Esophagus (tissue), 2 donors: ENCODE measurements at regions not wholly inside any gene's neighbourhood (a gene's known extent, or its start where the extent isn't known, plus 50 kb on each side); places are given as distances from the start of the nearest gene placed in this dataset.

Experiments
- H3K27ac ChIP-seq, 2 donors: one replicate each; pipeline ENCODE4 v1.5.1; 2013; ENCODE audit warnings: low read depth in 2 of 2, mild to moderate bottlenecking in 2 of 2, inconsistent platforms in 1 of 2, low read length in 1 of 2, moderate library complexity in 1 of 2
- H3K27me3 ChIP-seq, 2 donors: one replicate each; pipeline ENCODE4 v1.6.1; 2013; ENCODE audit warnings: low read length in 2 of 2, control low read depth in 1 of 2, mild to moderate bottlenecking in 1 of 2; ENCODE audit not compliant: insufficient read depth in 2 of 2, control insufficient read depth in 1 of 2
- H3K36me3 ChIP-seq, 2 donors: one replicate each; pipeline ENCODE4 v1.6.1; 2013; ENCODE audit warnings: low read length in 1 of 2; ENCODE audit not compliant: control insufficient read depth in 2 of 2, insufficient read depth in 2 of 2
- H3K4me1 ChIP-seq, 2 donors: one replicate each; pipeline ENCODE4 v1.6.1; 2013; ENCODE audit warnings: low read length in 1 of 2; ENCODE audit not compliant: control insufficient read depth in 2 of 2, insufficient read depth in 2 of 2
- H3K4me3 ChIP-seq, 2 donors: one replicate each; pipeline ENCODE4 v1.5.1; 2013; ENCODE audit warnings: low read length in 2 of 2, mild to moderate bottlenecking in 2 of 2, low read depth in 1 of 2, moderate library complexity in 1 of 2
- H3K9me3 ChIP-seq, 2 donors: one replicate each; pipeline ENCODE4 v1.6.1; 2013; ENCODE audit warnings: mild to moderate bottlenecking in 2 of 2, low read depth in 1 of 2, low read length in 1 of 2, moderate library complexity in 1 of 2; ENCODE audit not compliant: control insufficient read depth in 2 of 2, insufficient read depth in 1 of 2
- WGBS, 2 donors: extraction: QIAGEN DNeasy Blood & Tissue Kit; methylation state at CpG; one replicate each; pipeline ENCODE4 v1.1.7; 2013; 5-methylcytosine and 5-hydroxymethylcytosine counted together
- donor health status: healthy with polysubstance abuse.
- donor health status: Bipolar disorder and iron deficiency.

DNA sequence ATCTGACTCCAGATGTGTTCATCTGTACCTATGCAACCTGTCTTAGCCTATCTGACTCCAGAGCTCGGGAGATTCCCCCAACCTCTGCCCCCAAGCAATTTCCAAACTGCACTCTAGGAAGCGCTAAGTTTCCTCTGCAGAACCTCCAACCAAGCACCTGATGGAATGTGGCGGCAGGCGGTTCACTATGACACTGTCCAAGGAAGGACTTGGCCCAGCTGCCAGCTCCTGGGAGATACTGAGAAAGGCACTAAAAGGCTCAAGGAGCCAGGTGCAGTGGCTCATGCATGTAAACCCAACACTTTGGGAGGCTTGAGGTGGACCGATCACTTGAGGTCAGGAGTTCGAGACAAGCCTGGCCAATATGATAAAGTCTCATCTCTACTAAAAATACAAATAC, 244.0 kb downstream of the BCL11B start:
- H3K36me3 ChIP-seq = no peaks in the 10 kb centered on the region
- peaks cover 3 to 4% of the 10 kb centered on the region in 2 donors for H3K4me1 ChIP-seq
- WGBS, 2 donors = 95 to 96% methylated on average over 6 of the region's 6 CpGs
- H3K27me3 ChIP-seq = no peaks in the 10 kb centered on the region
- no peak overlapping the region for H3K27ac ChIP-seq
- H3K4me3 ChIP-seq = no peak overlapping the region
- H3K9me3 ChIP-seq = no peaks in the 10 kb centered on the region

DNA sequence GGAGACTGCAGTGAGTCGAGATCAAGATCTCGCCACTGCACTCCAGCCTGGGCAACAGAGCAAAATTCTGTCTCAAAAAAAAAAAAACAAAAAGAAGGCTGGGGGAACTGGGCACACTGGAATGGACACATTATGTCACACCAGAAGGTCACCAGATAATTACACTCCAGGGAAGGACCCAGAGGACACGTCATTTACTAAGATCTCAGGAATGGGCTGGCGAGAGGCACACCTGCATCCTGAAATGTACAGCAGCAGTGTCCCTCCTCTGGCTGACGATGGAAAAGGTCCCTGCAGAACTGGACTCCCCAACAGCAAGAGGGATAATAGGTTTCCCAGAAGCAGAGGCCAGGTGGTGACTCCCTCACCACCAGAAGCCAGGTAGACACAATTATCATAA, 243.5 kb downstream of the BCL11B start:
- Histone ChIP-seq H3K36me3 (no peaks in the 10 kb centered on the region), H3K9me3 (no peaks in the 10 kb centered on the region), H3K4me3 (no peak overlapping the region), H3K27me3 (no peaks in the 10 kb centered on the region), H3K4me1 (peaks cover 3 to 4% of the 10 kb centered on the region in 2 donors), H3K27ac (no peak overlapping the region)
- WGBS, 2 donors = 87 to 92% methylated on average over 5 of the region's 5 CpGs

GRCh38 chr14:99029145-99029915, 242.7 kb downstream of the BCL11B start:
- Histone ChIP-seq H3K9me3 (no peaks in the 10 kb centered on the region), H3K4me3 (no peak overlapping the region)
- WGBS, 2 donors = 76 to 82% methylated on average over 14 of the region's 14 CpGs

GRCh38 chr14:99029916-99030305, 242.1 kb downstream of the BCL11B start:
- Histone ChIP-seq H3K4me3 (no peak overlapping the region), H3K9me3 (no peaks in the 10 kb centered on the region)
- 84 to 89% methylated on average over 5 of the region's 5 CpGs for WGBS, 2 donors

More at GRCh38 chr14:99029145-99029915, 242.7 kb downstream of the BCL11B start:
- no peaks in the 10 kb centered on the region for H3K36me3 ChIP-seq
- H3K4me1 ChIP-seq = no peaks in the 10 kb centered on the region
- H3K27ac ChIP-seq = no peak overlapping the region
- no peaks in the 10 kb centered on the region for H3K27me3 ChIP-seq

DNA sequence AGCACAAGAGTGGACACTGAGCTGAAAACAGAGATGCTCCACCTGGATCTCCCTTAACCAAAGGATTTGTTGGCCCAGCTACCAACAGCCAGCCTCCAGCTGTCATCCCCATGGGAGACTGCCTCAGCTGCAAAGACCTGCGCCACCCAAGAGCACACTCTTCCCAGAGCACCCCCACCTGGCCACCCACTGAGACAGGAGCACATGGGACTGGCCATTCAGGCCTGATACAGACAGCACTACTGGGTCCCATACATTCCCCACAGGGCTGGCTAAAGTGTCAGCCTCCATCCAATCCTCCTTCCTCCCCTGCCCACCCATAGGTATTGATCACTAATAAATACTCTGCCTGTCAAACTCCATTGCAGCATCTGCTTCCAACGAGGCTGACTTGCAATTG, 241.5 kb downstream of the BCL11B start:
- H3K4me1 ChIP-seq = peaks cover under 1 to 3% of the 10 kb centered on the region in 2 donors
- H3K27ac ChIP-seq = no peak overlapping the region
- no peaks in the 10 kb centered on the region for H3K9me3 ChIP-seq
- H3K27me3 ChIP-seq = no peaks in the 10 kb centered on the region
- 80 to 82% methylated on average over 2 of the region's 2 CpGs for WGBS, 2 donors
- H3K4me3 ChIP-seq = no peak overlapping the region
- H3K36me3 ChIP-seq = no peaks in the 10 kb centered on the region

More at GRCh38 chr14:99029916-99030305, 242.1 kb downstream of the BCL11B start:
- Histone ChIP-seq H3K27me3 (no peaks in the 10 kb centered on the region), H3K36me3 (no peaks in the 10 kb centered on the region), H3K27ac (no peak overlapping the region), H3K4me1 (peaks cover 0 to 3% of the 10 kb centered on the region in 2 donors)

DNA sequence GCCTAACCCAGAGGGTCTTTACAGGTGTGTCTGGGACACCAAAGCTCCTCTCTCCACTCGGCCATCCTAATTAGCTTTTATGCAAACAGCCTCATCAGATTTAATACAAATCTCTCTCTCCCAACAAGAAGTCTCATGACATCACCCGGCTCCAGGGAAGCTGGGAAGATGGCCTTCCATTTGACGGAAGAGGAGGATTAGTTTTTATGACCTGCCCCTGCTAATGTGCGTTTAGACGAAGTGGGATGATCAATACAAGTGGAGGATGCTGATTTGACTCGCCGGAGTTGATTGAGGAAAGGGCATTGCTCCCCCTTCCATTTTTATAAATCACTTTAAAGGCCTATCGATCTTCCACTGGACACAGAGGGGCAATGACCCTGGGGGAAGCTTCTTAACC, 239.2 kb downstream of the BCL11B start:
- no peak overlapping the region for H3K4me3 ChIP-seq
- H3K4me1 ChIP-seq = peaks cover 5 to 6% of the 10 kb centered on the region in 2 donors
- no peaks in the 10 kb centered on the region for H3K36me3 ChIP-seq
- no peak overlapping the region for H3K27ac ChIP-seq
- no peaks in the 10 kb centered on the region for H3K27me3 ChIP-seq
- 85 to 86% methylated on average over 8 of the region's 8 CpGs for WGBS, 2 donors
- H3K9me3 ChIP-seq = no peaks in the 10 kb centered on the region

- H3K27ac ChIP-seq = no peak overlapping the region
- WGBS, 2 donors = 85 to 87% methylated on average over 9 of the region's 9 CpGs
These were observed 238.0 kb downstream of the BCL11B start for GRCh38 chr14:99033951-99034350.

DNA sequence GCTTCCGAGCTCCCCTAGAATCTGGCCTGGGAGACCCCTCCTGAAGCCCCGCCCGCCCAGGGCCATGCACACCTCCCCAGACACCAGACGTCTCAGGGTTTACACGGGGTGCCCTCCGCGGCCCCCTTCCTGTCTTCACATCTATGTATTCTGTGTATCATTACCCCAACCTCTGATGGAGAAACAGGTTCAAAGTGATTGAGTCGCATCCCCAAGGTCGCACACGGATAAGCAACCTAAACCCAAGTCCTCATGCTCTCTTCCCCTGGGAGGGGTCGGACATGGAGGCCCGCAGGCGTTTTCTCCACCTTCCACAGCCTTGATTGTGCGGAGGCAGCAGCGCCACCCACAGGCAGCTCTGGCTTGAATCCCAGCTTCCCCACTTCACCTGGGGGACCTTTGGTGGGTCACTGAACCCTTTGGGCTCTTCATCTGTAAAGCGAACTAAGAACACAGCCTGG, 237.3 kb downstream of the BCL11B start:
- H3K27ac ChIP-seq = no peak overlapping the region

More at GRCh38 chr14:99033951-99034350, 238.0 kb downstream of the BCL11B start:
- H3K27me3 ChIP-seq = no peaks in the 10 kb centered on the region
- H3K4me3 ChIP-seq = no peak overlapping the region
- H3K4me1 ChIP-seq = peaks cover 5 to 6% of the 10 kb centered on the region in 2 donors
- no peaks in the 10 kb centered on the region for H3K36me3 ChIP-seq
- H3K9me3 ChIP-seq = no peaks in the 10 kb centered on the region

DNA sequence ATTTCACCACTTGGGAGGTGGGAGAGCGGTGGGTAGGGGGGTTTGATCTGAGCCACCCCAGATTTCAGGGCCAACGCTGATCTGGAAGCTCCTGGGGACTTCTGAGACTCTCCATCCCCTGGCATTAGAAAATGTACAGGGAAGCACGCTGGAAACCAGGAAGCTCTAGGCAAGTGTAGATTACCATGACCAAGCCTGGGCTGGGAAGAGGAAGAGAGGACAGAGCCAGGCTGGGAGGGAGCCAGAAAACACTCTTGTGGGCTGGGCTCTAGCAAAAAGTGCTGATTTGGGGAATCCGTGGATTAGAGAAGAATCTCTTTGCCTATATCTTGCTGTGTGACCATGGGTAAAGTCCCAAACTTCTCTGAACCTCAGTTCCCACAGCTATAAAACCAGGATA, 236.7 kb downstream of the BCL11B start:
- peak overlapping the region; percentile 51 to 74 for H3K27ac ChIP-seq
- H3K27me3 ChIP-seq = no peaks in the 10 kb centered on the region
- no peaks in the 10 kb centered on the region for H3K9me3 ChIP-seq
- no peaks in the 10 kb centered on the region for H3K36me3 ChIP-seq
- WGBS, 2 donors = 48 to 63% methylated on average over 4 of the region's 4 CpGs
- no peak overlapping the region for H3K4me3 ChIP-seq
- H3K4me1 ChIP-seq = peaks cover 5 to 6% of the 10 kb centered on the region in 2 donors

More for the DNA sequence above, 237.3 kb downstream of the BCL11B start:
- H3K4me3 ChIP-seq = no peak overlapping the region
- no peaks in the 10 kb centered on the region for H3K9me3 ChIP-seq
- no peaks in the 10 kb centered on the region for H3K36me3 ChIP-seq
- WGBS, 2 donors = 93% methylated on average over 16 of the region's 16 CpGs
- peaks cover 5 to 6% of the 10 kb centered on the region in 2 donors for H3K4me1 ChIP-seq
- H3K27me3 ChIP-seq = no peaks in the 10 kb centered on the region
